Central memory CD8-positive, alpha-beta T cell (primary cell): ENCODE measurements at regions not wholly inside any gene's neighbourhood (a gene's known extent, or its start where the extent isn't known, plus 50 kb on each side); places are given as distances from the start of the nearest gene placed in this dataset.
"Not testable (repeated sequence)": the region's sequence is repeated elsewhere in the genome, so short reads cannot be mapped to it uniquely, and the experiment has no call there.

Source experiments
- ATAC-seq: fragments of 150-1000 bp; cut with Tn5 transposase; replicated peaks from 2 replicates; pipeline ENCODE4 v1.10.0; 2022; ENCODE audit warnings: mild to moderate bottlenecking, moderate FRiP score, moderate number of reproducible peaks; ENCODE audit not compliant: poor library complexity, severe bottlenecking; ENCODE audit errors: extremely low read depth
- DNase-seq, 2 donors: peaks; one replicate each; pipeline ENCODE4 v3.0.0; 2021; ENCODE audit warnings: low spot score in 2 of 2
- H3K27ac Mint-ChIP-seq: one replicate; pipeline ENCODE4 v1.8.0; 2022; ENCODE audit warnings: low read depth, mild to moderate bottlenecking, moderate library complexity, mixed read lengths
- H3K27me3 Mint-ChIP-seq: one replicate; pipeline ENCODE4 v1.8.0; 2022; ENCODE audit warnings: mixed read lengths
- H3K36me3 Mint-ChIP-seq: one replicate; pipeline ENCODE4 v1.8.0; 2022; ENCODE audit warnings: mild to moderate bottlenecking, moderate library complexity, mixed read lengths; ENCODE audit not compliant: insufficient read depth
- H3K4me1 Mint-ChIP-seq: one replicate; pipeline ENCODE4 v1.8.0; 2022; ENCODE audit warnings: mixed read lengths
- H3K4me3 Mint-ChIP-seq: one replicate; pipeline ENCODE4 v1.8.0; 2022; ENCODE audit warnings: mild to moderate bottlenecking, moderate library complexity, mixed read lengths
- H3K9me3 Mint-ChIP-seq: one replicate; pipeline ENCODE4 v1.8.0; 2022; ENCODE audit warnings: mixed read lengths

- H3K27ac Mint-ChIP-seq = no peak overlapping the region
- DNase-seq (no peak), ATAC-seq (no peak)
- no peaks in the 10 kb centered on the region for H3K36me3 Mint-ChIP-seq
- H3K27me3 Mint-ChIP-seq = no peaks in the 10 kb centered on the region
- no peaks in the 10 kb centered on the region for H3K9me3 Mint-ChIP-seq
- no peak overlapping the region for H3K4me3 Mint-ChIP-seq
- H3K4me1 Mint-ChIP-seq = no peaks in the 10 kb centered on the region
These were observed 265.1 kb upstream of the SFSWAP start for GRCh38 chr12:131445795-131446194.

- not testable (repeated sequence) for H3K9me3 Mint-ChIP-seq, ATAC-seq, H3K36me3 Mint-ChIP-seq, H3K4me1 Mint-ChIP-seq, H3K27ac Mint-ChIP-seq, H3K4me3 Mint-ChIP-seq, H3K27me3 Mint-ChIP-seq, DNase-seq
These were observed 263.3 kb upstream of the SFSWAP start for GRCh38 chr12:131447636-131448035.

GRCh38 chr12:131448254-131448795, 262.6 kb upstream of the SFSWAP start:
- H3K36me3 Mint-ChIP-seq = no peaks in the 10 kb centered on the region
- no peak for ATAC-seq
- no peak overlapping the region for H3K27ac Mint-ChIP-seq
- peaks cover 10% of the 10 kb centered on the region for H3K27me3 Mint-ChIP-seq
- DNase-seq = no peak
- H3K4me1 Mint-ChIP-seq = no peaks in the 10 kb centered on the region
- no peak overlapping the region for H3K4me3 Mint-ChIP-seq
- H3K9me3 Mint-ChIP-seq = no peaks in the 10 kb centered on the region

- DNase-seq = no peak
- H3K27me3 Mint-ChIP-seq = peaks cover 10% of the 10 kb centered on the region
- H3K4me3 Mint-ChIP-seq = no peak overlapping the region
- H3K27ac Mint-ChIP-seq = no peak overlapping the region
- no peaks in the 10 kb centered on the region for H3K36me3 Mint-ChIP-seq
- no peaks in the 10 kb centered on the region for H3K4me1 Mint-ChIP-seq
- ATAC-seq = no peak
- no peaks in the 10 kb centered on the region for H3K9me3 Mint-ChIP-seq
These were observed 261.9 kb upstream of the SFSWAP start for GRCh38 chr12:131449027-131449426.

GRCh38 chr12:131452444-131452860, 258.4 kb upstream of the SFSWAP start:
- ATAC-seq (no peak), DNase-seq (no peak)
- H3K4me3 Mint-ChIP-seq = no peak overlapping the region
- H3K9me3 Mint-ChIP-seq = no peaks in the 10 kb centered on the region
- H3K36me3 Mint-ChIP-seq = no peaks in the 10 kb centered on the region
- H3K27ac Mint-ChIP-seq = no peak overlapping the region
- no peaks in the 10 kb centered on the region for H3K4me1 Mint-ChIP-seq
- peaks cover 41% of the 10 kb centered on the region for H3K27me3 Mint-ChIP-seq

- Mint-ChIP-seq H3K4me1 (no peaks in the 10 kb centered on the region), H3K36me3 (no peaks in the 10 kb centered on the region), H3K9me3 (no peaks in the 10 kb centered on the region), H3K27me3 (peaks cover 62% of the 10 kb centered on the region), H3K4me3 (no peak overlapping the region), H3K27ac (no peak overlapping the region)
- DNase-seq (no peak), ATAC-seq (no peak)
These were observed 256.3 kb upstream of the SFSWAP start for GRCh38 chr12:131454418-131455217.

GRCh38 chr12:131455218-131455506, 255.7 kb upstream of the SFSWAP start:
- Mint-ChIP-seq H3K27ac (no peak overlapping the region), H3K36me3 (no peaks in the 10 kb centered on the region)
- no peak for DNase-seq

GRCh38 chr12:131455581-131456110, 255.2 kb upstream of the SFSWAP start:
- Mint-ChIP-seq H3K4me3 (no peak overlapping the region), H3K36me3 (no peaks in the 10 kb centered on the region), H3K9me3 (no peaks in the 10 kb centered on the region), H3K27me3 (peaks cover 63% of the 10 kb centered on the region), H3K4me1 (no peaks in the 10 kb centered on the region), H3K27ac (no peak overlapping the region)
- no peak for ATAC-seq
- DNase-seq = no peak

More at GRCh38 chr12:131455218-131455506, 255.7 kb upstream of the SFSWAP start:
- ATAC-seq = no peak
- Mint-ChIP-seq H3K27me3 (peaks cover 63% of the 10 kb centered on the region), H3K9me3 (no peaks in the 10 kb centered on the region), H3K4me3 (no peak overlapping the region), H3K4me1 (no peaks in the 10 kb centered on the region)

- Mint-ChIP-seq H3K4me1 (no peaks in the 10 kb centered on the region), H3K4me3 (no peak overlapping the region), H3K9me3 (no peaks in the 10 kb centered on the region), H3K36me3 (no peaks in the 10 kb centered on the region), H3K27ac (no peak overlapping the region), H3K27me3 (peaks cover 62% of the 10 kb centered on the region)
- ATAC-seq (no peak), DNase-seq (no peak)
These were observed 254.4 kb upstream of the SFSWAP start for GRCh38 chr12:131456301-131457027.

- H3K27ac Mint-ChIP-seq = no peak overlapping the region
- ATAC-seq = no peak
These were observed 253.9 kb upstream of the SFSWAP start for GRCh38 chr12:131457028-131457310.

GRCh38 chr12:131457331-131458047, 253.4 kb upstream of the SFSWAP start:
- no peak overlapping the region for H3K27ac Mint-ChIP-seq
- H3K4me1 Mint-ChIP-seq = no peaks in the 10 kb centered on the region
- ATAC-seq (no peak), DNase-seq (no peak)
- H3K36me3 Mint-ChIP-seq = no peaks in the 10 kb centered on the region
- no peak overlapping the region for H3K4me3 Mint-ChIP-seq
- no peaks in the 10 kb centered on the region for H3K9me3 Mint-ChIP-seq
- H3K27me3 Mint-ChIP-seq = peaks cover 61% of the 10 kb centered on the region

More at GRCh38 chr12:131457028-131457310, 253.9 kb upstream of the SFSWAP start:
- Mint-ChIP-seq H3K9me3 (no peaks in the 10 kb centered on the region), H3K27me3 (peaks cover 60% of the 10 kb centered on the region), H3K36me3 (no peaks in the 10 kb centered on the region), H3K4me1 (no peaks in the 10 kb centered on the region), H3K4me3 (no peak overlapping the region)
- DNase-seq = no peak

GRCh38 chr12:131458048-131458374, 252.9 kb upstream of the SFSWAP start:
- no peak for ATAC-seq
- Mint-ChIP-seq H3K4me3 (no peak overlapping the region), H3K9me3 (no peaks in the 10 kb centered on the region), H3K27me3 (peaks cover 67% of the 10 kb centered on the region), H3K4me1 (no peaks in the 10 kb centered on the region), H3K27ac (no peak overlapping the region), H3K36me3 (no peaks in the 10 kb centered on the region)
- no peak for DNase-seq
